ENCODE measurements at regions not wholly inside any gene's neighbourhood (a gene's known extent, or its start where the extent isn't known, plus 50 kb on each side); places are given as distances from the start of the nearest gene placed in this dataset.

DNA sequence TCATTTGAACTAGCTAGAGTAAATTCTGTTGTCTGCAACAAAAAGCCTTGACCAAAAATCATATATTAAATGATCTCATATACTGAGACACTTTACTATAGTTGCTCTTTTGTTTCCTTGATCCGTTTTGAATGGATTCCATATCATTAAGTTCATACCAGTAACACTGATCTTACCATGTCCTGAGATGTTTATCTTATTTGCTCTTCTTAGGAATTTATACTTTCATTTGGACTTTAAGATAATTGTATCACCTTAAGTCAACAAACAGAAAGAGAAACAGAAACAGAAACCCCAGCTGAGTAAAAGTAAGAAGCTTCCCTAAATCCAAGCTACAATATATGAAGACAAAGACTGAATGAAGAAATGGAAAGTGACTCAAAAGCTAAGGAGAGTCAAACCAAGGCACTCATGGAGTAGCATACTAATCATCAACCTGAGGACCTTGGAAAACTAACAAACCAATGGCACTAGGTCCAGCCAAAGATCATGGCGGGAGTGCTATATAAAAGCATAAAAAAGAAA is 106.5 kb upstream of the COX10 start:
- H3K36me3 ChIP-seq (ENCODE audit: insufficient read depth, low read length, poor library complexity, severe bottlenecking), result no peaks in the 10 kb centered on the region
- CTCF ChIA-PET, result no interaction called here
- BruUV-seq (replicated peaks), result no TSS peak
- peaks cover 8% of the 10 kb centered on the region for H3K9me3 ChIP-seq (ENCODE audit: low read depth, low read length, poor library complexity, severe bottlenecking)
- POLR2A ChIA-PET (ENCODE audit: low non-redundant PET), result no interaction called here
- H3K4me1 ChIP-seq (ENCODE audit: insufficient read depth, low read length, poor library complexity, severe bottlenecking), result no peaks in the 10 kb centered on the region
- H3K27ac ChIP-seq (ENCODE audit: low read depth, low read length, poor library complexity, severe bottlenecking), result no peak overlapping the region
- no peak for DNase-seq (ENCODE audit: low spot score)
- H3K4me3 ChIP-seq (ENCODE audit: low read depth, low read length, poor library complexity, severe bottlenecking), result no peak overlapping the region
- intact Hi-C loops (cut with micrococcal nuclease; ENCODE audit: unreplicated experiment), result no loop called here
- TF ChIP-seq, protein P1, sequence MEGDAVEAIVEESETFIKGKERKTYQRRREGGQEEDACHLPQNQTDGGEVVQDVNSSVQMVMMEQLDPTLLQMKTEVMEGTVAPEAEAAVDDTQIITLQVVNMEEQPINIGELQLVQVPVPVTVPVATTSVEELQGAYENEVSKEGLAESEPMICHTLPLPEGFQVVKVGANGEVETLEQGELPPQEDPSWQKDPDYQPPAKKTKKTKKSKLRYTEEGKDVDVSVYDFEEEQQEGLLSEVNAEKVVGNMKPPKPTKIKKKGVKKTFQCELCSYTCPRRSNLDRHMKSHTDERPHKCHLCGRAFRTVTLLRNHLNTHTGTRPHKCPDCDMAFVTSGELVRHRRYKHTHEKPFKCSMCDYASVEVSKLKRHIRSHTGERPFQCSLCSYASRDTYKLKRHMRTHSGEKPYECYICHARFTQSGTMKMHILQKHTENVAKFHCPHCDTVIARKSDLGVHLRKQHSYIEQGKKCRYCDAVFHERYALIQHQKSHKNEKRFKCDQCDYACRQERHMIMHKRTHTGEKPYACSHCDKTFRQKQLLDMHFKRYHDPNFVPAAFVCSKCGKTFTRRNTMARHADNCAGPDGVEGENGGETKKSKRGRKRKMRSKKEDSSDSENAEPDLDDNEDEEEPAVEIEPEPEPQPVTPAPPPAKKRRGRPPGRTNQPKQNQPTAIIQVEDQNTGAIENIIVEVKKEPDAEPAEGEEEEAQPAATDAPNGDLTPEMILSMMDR (conservative IDR thresholded peaks at IDR 0.05; ENCODE audit: low read depth, low read length), result no peak
- TF ChIP-seq EZH2 (IDR thresholded peaks at IDR 0.05; ENCODE audit: borderline replicate concordance, low read depth, low read length, poor library complexity, severe bottlenecking), result no peak
- no peaks in the 10 kb centered on the region for H3K27me3 ChIP-seq (replicated peaks; ENCODE audit: insufficient read depth, low read depth, low read length, poor library complexity)

DNA sequence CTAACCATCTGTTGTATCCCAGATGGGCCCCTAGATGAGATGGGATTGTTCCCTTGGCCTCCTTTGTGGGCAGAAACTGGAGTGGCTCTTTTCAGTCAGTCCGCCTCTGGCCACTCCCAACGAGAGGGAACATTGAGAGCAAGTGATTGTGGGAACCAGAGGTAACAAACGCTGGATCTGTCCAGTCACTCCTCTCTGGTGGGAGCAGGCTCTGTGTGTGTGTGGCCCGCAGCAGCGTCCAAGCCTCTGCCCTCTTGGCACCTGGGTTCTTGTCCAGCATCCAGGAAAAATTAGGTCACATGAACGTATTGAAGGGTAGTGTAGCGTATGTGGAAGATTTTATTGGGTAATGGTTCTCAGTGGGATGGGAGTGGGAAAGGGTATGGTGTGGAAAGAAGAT is 101.9 kb upstream of the COX10 start:
- no peak overlapping the region for H3K27ac ChIP-seq (ENCODE audit: low read depth, low read length, poor library complexity, severe bottlenecking)
- no peak for DNase-seq (ENCODE audit: low spot score)
- H3K9me3 ChIP-seq (ENCODE audit: low read depth, low read length, poor library complexity, severe bottlenecking), result no peaks in the 10 kb centered on the region
- TF ChIP-seq, protein P1 (conservative IDR thresholded peaks at IDR 0.05; ENCODE audit: low read depth, low read length), result no peak
- TF ChIP-seq EZH2 (IDR thresholded peaks at IDR 0.05; ENCODE audit: borderline replicate concordance, low read depth, low read length, poor library complexity, severe bottlenecking), result no peak
- intact Hi-C loops (cut with micrococcal nuclease; ENCODE audit: unreplicated experiment), result no loop called here
- POLR2A ChIA-PET (ENCODE audit: low non-redundant PET), result no interaction called here
- CTCF ChIA-PET, result no interaction called here
- no peak overlapping the region for H3K4me3 ChIP-seq (ENCODE audit: low read depth, low read length, poor library complexity, severe bottlenecking)
- H3K4me1 ChIP-seq (ENCODE audit: insufficient read depth, low read length, poor library complexity, severe bottlenecking), result no peaks in the 10 kb centered on the region
- no peaks in the 10 kb centered on the region for H3K36me3 ChIP-seq (ENCODE audit: insufficient read depth, low read length, poor library complexity, severe bottlenecking)
- no TSS peak for BruUV-seq (replicated peaks)
- H3K27me3 ChIP-seq (replicated peaks; ENCODE audit: insufficient read depth, low read depth, low read length, poor library complexity), result no peaks in the 10 kb centered on the region

DNA sequence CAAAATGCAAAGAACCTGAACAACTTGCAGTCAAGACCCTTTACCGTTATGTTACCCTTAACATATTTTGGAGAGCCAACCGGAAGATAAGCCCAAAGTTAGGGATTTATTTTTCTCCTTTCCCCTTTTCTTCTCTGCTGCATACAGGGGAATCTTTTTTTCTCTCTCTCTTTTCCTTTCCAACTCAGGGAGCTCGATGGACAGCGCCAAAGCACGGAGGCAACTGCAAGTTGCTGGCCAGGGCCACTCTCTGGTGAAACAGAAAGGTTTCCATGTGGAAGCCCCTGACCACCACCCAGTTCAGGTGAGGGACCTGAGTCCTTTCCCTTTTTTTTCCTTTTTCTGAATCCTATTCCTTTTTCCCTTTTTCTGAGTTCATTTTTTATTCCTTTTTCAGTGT is 98.8 kb upstream of the COX10 start:
- H3K27me3 ChIP-seq (replicated peaks; ENCODE audit: insufficient read depth, low read depth, low read length, poor library complexity), result no peaks in the 10 kb centered on the region
- H3K9me3 ChIP-seq (ENCODE audit: low read depth, low read length, poor library complexity, severe bottlenecking), result no peaks in the 10 kb centered on the region
- CTCF ChIA-PET, result no interaction called here
- BruUV-seq (replicated peaks), result no TSS peak
- intact Hi-C loops (cut with micrococcal nuclease; ENCODE audit: unreplicated experiment), result no loop called here
- H3K4me3 ChIP-seq (ENCODE audit: low read depth, low read length, poor library complexity, severe bottlenecking), result no peak overlapping the region
- no peak overlapping the region for H3K27ac ChIP-seq (ENCODE audit: low read depth, low read length, poor library complexity, severe bottlenecking)
- H3K36me3 ChIP-seq (ENCODE audit: insufficient read depth, low read length, poor library complexity, severe bottlenecking), result no peaks in the 10 kb centered on the region
- POLR2A ChIA-PET (ENCODE audit: low non-redundant PET), result no interaction called here
- TF ChIP-seq, protein P1 (conservative IDR thresholded peaks at IDR 0.05; ENCODE audit: low read depth, low read length), result no peak
- no peak for TF ChIP-seq EZH2 (IDR thresholded peaks at IDR 0.05; ENCODE audit: borderline replicate concordance, low read depth, low read length, poor library complexity, severe bottlenecking)
- DNase-seq (ENCODE audit: low spot score), result no peak
- H3K4me1 ChIP-seq (ENCODE audit: insufficient read depth, low read length, poor library complexity, severe bottlenecking), result no peaks in the 10 kb centered on the region

All from A673 (cell line).